Common myeloid progenitor, CD34-positive (primary cell): ENCODE measurements at regions not wholly inside any gene's neighbourhood (a gene's known extent, or its start where the extent isn't known, plus 50 kb on each side); places are given as distances from the start of the nearest gene placed in this dataset.

Source experiments
- CTCF ChIA-PET: fragments of 350-600 bp; sonication (Branson Sonifier 250); formaldehyde crosslinking; loops from one replicate; lab custom pipeline; 2021; ENCODE audit warnings: antibody characterized with exemption; lab: Charles Lee
- POLR2A ChIA-PET: fragments of 350-600 bp; sonication (Branson Sonifier 250); formaldehyde crosslinking; loops from one replicate; lab custom pipeline; 2021; ENCODE audit warnings: antibody characterized with exemption; lab: Charles Lee
- DNase-seq, 3 donors: peaks; one replicate each; pipeline versions ENCODE4 v3.0.0 to v3.0.0-alpha.2; 2013
- H3K27ac ChIP-seq, 2 experiments: 1 replicate in 1 of 2; 2 replicates in 1 of 2; pipeline ENCODE4 v1.7.0; 2013; ENCODE audit warnings: inconsistent platforms in 2 of 2, low read length in 2 of 2, mild to moderate bottlenecking in 2 of 2, low read depth in 1 of 2, moderate library complexity in 1 of 2; ENCODE audit not compliant: severe bottlenecking in 2 of 2, insufficient read depth in 1 of 2, poor library complexity in 1 of 2
- H3K27me3 ChIP-seq, 5 experiments: replicated peaks in 2 of 5; 1 replicate in 3 of 5; 2 replicates in 2 of 5; pipeline versions ENCODE4 v1.6.1 to v1.7.0; 2013; ENCODE audit warnings: low read length in 4 of 5, mild to moderate bottlenecking in 2 of 5, moderate library complexity in 2 of 5, inconsistent platforms in 1 of 5; ENCODE audit not compliant: insufficient read depth in 5 of 5, control insufficient read depth in 4 of 5
- H3K36me3 ChIP-seq, 4 experiments: 1 replicate in 2 of 4; 2 replicates in 2 of 4; pipeline versions ENCODE4 v1.6.1 to v1.7.0; 2013; ENCODE audit warnings: low read length in 3 of 4, control low read depth in 1 of 4, mild to moderate bottlenecking in 1 of 4; ENCODE audit not compliant: control insufficient read depth in 4 of 4, insufficient read depth in 4 of 4
- H3K4me1 ChIP-seq, 4 experiments: 1 replicate in 3 of 4; 2 replicates in 1 of 4; pipeline versions ENCODE4 v1.6.1 to v1.7.1; 2013; ENCODE audit warnings: low read length in 3 of 4, mild to moderate bottlenecking in 3 of 4, control low read depth in 1 of 4, inconsistent platforms in 1 of 4, moderate library complexity in 1 of 4; ENCODE audit not compliant: control insufficient read depth in 4 of 4, insufficient read depth in 4 of 4; ENCODE audit errors: control extremely low read depth in 1 of 4
- H3K4me3 ChIP-seq, 7 experiments: 1 replicate in 4 of 7; 2 replicates in 3 of 7; pipeline versions ENCODE4 v1.5.1 to v1.7.0; 2013; ENCODE audit warnings: mild to moderate bottlenecking in 7 of 7, low read length in 6 of 7, moderate library complexity in 6 of 7, inconsistent platforms in 2 of 7, low read depth in 2 of 7, control low read depth in 1 of 7; ENCODE audit not compliant: insufficient read depth in 4 of 7, control insufficient read depth in 1 of 7; ENCODE audit errors: extremely low read depth in 1 of 7
- H3K9me3 ChIP-seq, 5 experiments: 1 replicate in 4 of 5; 2 replicates in 1 of 5; pipeline versions ENCODE4 v1.6.1 to v1.7.1; 2013; ENCODE audit warnings: low read length in 4 of 5, mild to moderate bottlenecking in 2 of 5, inconsistent platforms in 1 of 5, low read depth in 1 of 5, moderate library complexity in 1 of 5; ENCODE audit not compliant: control insufficient read depth in 4 of 5, insufficient read depth in 2 of 5; ENCODE audit errors: control extremely low read depth in 1 of 5
- WGBS: methylation state at CpG from one replicate; pipeline ENCODE4 v1.1.5; 2013; ENCODE audit not compliant: insufficient coverage; 5-methylcytosine and 5-hydroxymethylcytosine counted together

- DNase-seq: no peak
- WGBS: 73% methylated on average over 5 of the region's 5 CpGs
- H3K36me3 ChIP-seq: no peaks in the 10 kb centered on the region
- peaks cover 0 to 3% (median 0%) of the 10 kb centered on the region in 5 experiments for H3K27me3 ChIP-seq
- ChIA-PET POLR2A (no interaction called here), CTCF (interaction anchor here (0.9 kb wide), 1 partner anchor 9 kb away, joined by 3 read pairs; no protein-coding TSS in a partner anchor)
- no peak overlapping the region for H3K4me3 ChIP-seq
- H3K9me3 ChIP-seq: no peaks in the 10 kb centered on the region
- H3K4me1 ChIP-seq: no peaks in the 10 kb centered on the region
- no peak overlapping the region for H3K27ac ChIP-seq
These were observed 188.0 kb downstream of the HAPSTR1 start for GRCh38 chr16:9279291-9280068.

- no peak overlapping the region for H3K4me3 ChIP-seq
- no peaks in the 10 kb centered on the region for H3K4me1 ChIP-seq
- no peaks in the 10 kb centered on the region for H3K36me3 ChIP-seq
- H3K9me3 ChIP-seq: no peaks in the 10 kb centered on the region
- 91% methylated on average over 2 of the region's 3 CpGs for WGBS
- H3K27ac ChIP-seq: no peak overlapping the region
- no peak for DNase-seq
- peaks cover 0 to 3% (median 0%) of the 10 kb centered on the region in 5 experiments for H3K27me3 ChIP-seq
- CTCF ChIA-PET: interaction anchor here (0.5 kb wide), 1 partner anchor 729 kb away, joined by 3 read pairs; no protein-coding TSS in a partner anchor
- POLR2A ChIA-PET: no interaction called here
These were observed 188.6 kb downstream of the HAPSTR1 start for GRCh38 chr16:9280069-9280466.

DNA sequence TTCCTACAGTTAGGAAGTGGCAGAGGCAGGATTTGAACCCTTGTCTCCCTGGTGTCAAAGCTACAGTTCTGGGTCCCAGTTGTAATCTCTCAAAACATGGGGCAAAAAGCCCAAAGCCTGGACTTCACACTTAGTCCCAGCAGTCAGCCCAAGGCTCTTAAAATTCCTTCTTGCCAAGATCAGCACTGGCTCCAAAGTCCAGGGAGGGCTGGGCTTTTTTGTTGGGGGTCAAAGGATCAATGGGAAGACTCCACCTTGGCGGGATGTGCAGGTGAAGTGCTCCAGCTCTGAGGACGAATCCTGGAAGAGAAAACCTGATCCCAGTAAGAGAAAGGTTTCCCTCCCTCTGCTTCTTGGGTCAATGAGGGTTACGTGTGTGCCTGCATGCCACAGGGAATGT is 195.5 kb downstream of the HAPSTR1 start:
- peaks cover 0 to 6% (median 0%) of the 10 kb centered on the region in 5 experiments for H3K9me3 ChIP-seq
- H3K27ac ChIP-seq: no peak overlapping the region
- H3K4me3 ChIP-seq: no peak overlapping the region
- H3K27me3 ChIP-seq: no peaks in the 10 kb centered on the region
- H3K36me3 ChIP-seq: no peaks in the 10 kb centered on the region
- no peaks in the 10 kb centered on the region for H3K4me1 ChIP-seq
- CTCF ChIA-PET: no interaction called here
- no peak for DNase-seq
- POLR2A ChIA-PET: no interaction called here
- WGBS: 74% methylated on average over 2 of the region's 3 CpGs

GRCh38 chr16:9296271-9296590 is 204.8 kb downstream of the HAPSTR1 start:
- WGBS: 80% methylated on average over 1 of the region's 2 CpGs
- H3K27ac ChIP-seq: no peak overlapping the region
- H3K4me1 ChIP-seq: no peaks in the 10 kb centered on the region
- peaks cover 0 to 4% (median 0%) of the 10 kb centered on the region in 5 experiments for H3K9me3 ChIP-seq
- no peaks in the 10 kb centered on the region for H3K36me3 ChIP-seq
- ChIA-PET CTCF (no interaction called here), POLR2A (no interaction called here)
- DNase-seq: no peak
- no peak overlapping the region for H3K4me3 ChIP-seq
- no peaks in the 10 kb centered on the region for H3K27me3 ChIP-seq

- peaks cover 0 to 3% (median 0%) of the 10 kb centered on the region in 5 experiments for H3K9me3 ChIP-seq
- POLR2A ChIA-PET: no interaction called here
- no peaks in the 10 kb centered on the region for H3K36me3 ChIP-seq
- no peaks in the 10 kb centered on the region for H3K4me1 ChIP-seq
- WGBS: 46% methylated on average over 9 of the region's 12 CpGs
- CTCF ChIA-PET: no interaction called here
- H3K27me3 ChIP-seq: no peaks in the 10 kb centered on the region
- DNase-seq: no peak
- no peak overlapping the region for H3K4me3 ChIP-seq
- no peak overlapping the region for H3K27ac ChIP-seq
These were observed 206.1 kb downstream of the HAPSTR1 start for GRCh38 chr16:9297437-9298113.

DNA sequence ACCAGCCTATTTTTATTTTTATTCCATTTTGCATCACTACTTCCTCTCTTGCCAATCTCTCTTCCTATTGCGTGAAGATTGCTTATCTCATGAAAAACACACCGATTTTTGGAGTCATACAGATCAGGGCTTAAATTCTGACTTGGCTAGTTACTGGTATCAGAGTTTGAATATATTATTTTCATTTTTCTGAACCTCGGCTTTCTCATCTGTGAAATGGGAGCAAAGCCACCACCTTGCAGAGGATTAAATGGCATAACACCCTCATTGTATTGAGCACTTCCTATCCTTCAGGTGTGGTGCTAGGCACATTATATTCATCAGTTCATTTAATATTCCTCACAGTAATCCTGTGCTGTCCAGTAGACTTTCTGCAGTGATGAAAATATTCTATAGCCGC is 208.8 kb downstream of the HAPSTR1 start:
- peaks cover 0 to 3% (median 0%) of the 10 kb centered on the region in 5 experiments for H3K9me3 ChIP-seq
- H3K27me3 ChIP-seq: no peaks in the 10 kb centered on the region
- ChIA-PET CTCF (no interaction called here), POLR2A (no interaction called here)
- no peak overlapping the region for H3K4me3 ChIP-seq
- WGBS: 100% methylated on average over 1 of the region's 4 CpGs
- no peak for DNase-seq
- H3K27ac ChIP-seq: no peak overlapping the region
- H3K36me3 ChIP-seq: no peaks in the 10 kb centered on the region
- no peaks in the 10 kb centered on the region for H3K4me1 ChIP-seq

DNA sequence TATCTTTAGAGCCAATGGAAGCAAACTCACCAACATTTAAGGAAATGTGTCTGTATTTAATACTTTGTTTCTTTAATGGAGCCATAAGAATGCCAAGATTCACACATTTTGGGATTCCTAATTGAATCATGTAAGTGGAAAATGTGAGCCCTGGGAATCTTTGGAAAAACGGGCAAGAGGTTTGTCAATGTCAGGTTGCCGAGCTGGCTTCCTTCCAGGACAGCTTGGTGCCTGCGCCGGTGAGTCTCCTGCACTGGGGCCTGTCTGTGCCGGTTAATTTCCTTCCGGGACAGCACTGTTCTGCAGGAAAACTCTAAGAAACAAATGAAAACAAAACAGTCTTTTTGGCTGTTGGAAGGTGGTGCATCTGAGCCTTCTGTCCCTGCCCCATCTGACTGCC is 210.6 kb downstream of the HAPSTR1 start:
- CTCF ChIA-PET: interaction anchor here (0.7 kb wide), 1 partner anchor 40 kb away, joined by 3 read pairs; no protein-coding TSS in a partner anchor
- peaks cover 0 to 3% (median 0%) of the 10 kb centered on the region in 5 experiments for H3K9me3 ChIP-seq
- WGBS: 96% methylated on average over 6 of the region's 6 CpGs
- no peak overlapping the region for H3K27ac ChIP-seq
- DNase-seq: no peak
- H3K27me3 ChIP-seq: no peaks in the 10 kb centered on the region
- H3K36me3 ChIP-seq: no peaks in the 10 kb centered on the region
- H3K4me3 ChIP-seq: no peak overlapping the region
- POLR2A ChIA-PET: no interaction called here
- H3K4me1 ChIP-seq: no peaks in the 10 kb centered on the region
